WTC11 (cell line): ENCODE measurements at regions not wholly inside any gene's neighbourhood (a gene's known extent, or its start where the extent isn't known, plus 50 kb on each side); places are given as distances from the start of the nearest gene placed in this dataset.

Experiments
- ATAC-seq: fragments of 200-7000 bp; cut with Tn5 transposase; 2 replicates; pipeline ENCODE4 v1.10.0; 2021; ENCODE audit warnings: mild to moderate bottlenecking, moderate library complexity
- CTCF ChIA-PET: fragments of 300-600 bp; sonication (Branson Sonifier 250); formaldehyde crosslinking; loops from one replicate; lab custom pipeline; 2021; ENCODE audit warnings: antibody characterized with exemption; lab: Charles Lee
- POLR2A ChIA-PET: fragments of 350-600 bp; sonication (Branson Sonifier 250); formaldehyde crosslinking; loops from one replicate; lab custom pipeline; 2021; ENCODE audit warnings: antibody characterized with exemption; lab: Charles Lee
- DNase-seq: peaks from one replicate; pipeline ENCODE4 v3.0.0; 2021; ENCODE audit warnings: low spot score
- H3K27ac Mint-ChIP-seq: 2 replicates; pipeline ENCODE4 v1.8.0; 2021; ENCODE audit warnings: mixed read lengths
- H3K27me3 Mint-ChIP-seq: 2 replicates; pipeline ENCODE4 v1.8.0; 2021; ENCODE audit warnings: low read depth, mild to moderate bottlenecking, moderate library complexity, mixed read lengths
- H3K36me3 Mint-ChIP-seq: 2 replicates; pipeline ENCODE4 v1.8.0; 2021; ENCODE audit warnings: mixed read lengths
- H3K4me1 Mint-ChIP-seq: 2 replicates; pipeline ENCODE4 v1.8.0; 2022; ENCODE audit warnings: mixed read lengths
- H3K4me3 Mint-ChIP-seq: 2 replicates; pipeline ENCODE4 v1.8.0; 2021; ENCODE audit warnings: mild to moderate bottlenecking, moderate library complexity, mixed read lengths
- H3K9me3 Mint-ChIP-seq: 2 replicates; pipeline ENCODE4 v1.8.0; 2021; ENCODE audit warnings: mixed read lengths
- ATF2 ChIP-seq: sonication (generic); formaldehyde crosslinking; IDR thresholded peaks from 2 replicates; pipeline ENCODE4 v1.8.1; 2022; ENCODE audit warnings: low read depth, missing genetic modification reagents, borderline replicate concordance
- CDX4 ChIP-seq: fragments of 250-450 bp; sonication (Bioruptor Pico); IDR thresholded peaks from 2 replicates; pipeline ENCODE4 v1.9.0; 2021; ENCODE audit warnings: moderate library complexity, mild to moderate bottlenecking, inconsistent platforms, borderline replicate concordance
- E2F4 ChIP-seq: sonication (generic); formaldehyde crosslinking; IDR thresholded peaks from 2 replicates; pipeline ENCODE4 v1.8.1; 2022; ENCODE audit warnings: low read depth, mild to moderate bottlenecking, moderate library complexity, missing genetic modification reagents, borderline replicate concordance
- E2F5 ChIP-seq: sonication (generic); formaldehyde crosslinking; IDR thresholded peaks from 2 replicates; pipeline ENCODE4 v1.8.1; 2022; ENCODE audit warnings: mild to moderate bottlenecking, moderate library complexity, missing genetic modification reagents
- ELF4 ChIP-seq: sonication (generic); formaldehyde crosslinking; IDR thresholded peaks from 2 replicates; pipeline ENCODE4 v1.8.1; 2022; ENCODE audit warnings: low read depth, mild to moderate bottlenecking, moderate library complexity, missing genetic modification reagents
- FOXK1 ChIP-seq: sonication (generic); formaldehyde crosslinking; IDR thresholded peaks from 2 replicates; pipeline ENCODE4 v1.8.0; 2022; ENCODE audit warnings: mild to moderate bottlenecking, moderate library complexity, missing genetic modification reagents
- GRHL2 ChIP-seq: fragments of 250-450 bp; sonication (Bioruptor Pico); IDR thresholded peaks from 2 replicates; pipeline ENCODE4 v1.8.0; 2022; ENCODE audit warnings: mild to moderate bottlenecking, moderate library complexity; ENCODE audit not compliant: insufficient replicate concordance, severe bottlenecking
- HMGXB4 ChIP-seq: sonication (generic); formaldehyde crosslinking; IDR thresholded peaks from 2 replicates; pipeline ENCODE4 v1.8.1; 2023; ENCODE audit warnings: mild to moderate bottlenecking, moderate library complexity, missing genetic modification reagents
- IRF2 ChIP-seq: sonication (generic); formaldehyde crosslinking; IDR thresholded peaks from 2 replicates; pipeline ENCODE4 v1.8.0; 2022; ENCODE audit warnings: low read depth, missing genetic modification reagents, borderline replicate concordance
- JUN ChIP-seq: sonication (generic); formaldehyde crosslinking; IDR thresholded peaks from 2 replicates; pipeline ENCODE4 v1.8.0; 2023; ENCODE audit warnings: mild to moderate bottlenecking, missing genetic modification reagents
- KAT7 ChIP-seq: sonication (generic); formaldehyde crosslinking; IDR thresholded peaks from 2 replicates; pipeline ENCODE4 v1.8.1; 2023; ENCODE audit warnings: missing genetic modification reagents, mild to moderate bottlenecking, borderline replicate concordance
- MXD4 ChIP-seq: fragments of 250-450 bp; sonication (Bioruptor Pico); IDR thresholded peaks from 2 replicates; pipeline ENCODE4 v1.8.0; 2021; ENCODE audit warnings: mild to moderate bottlenecking, moderate library complexity, borderline replicate concordance
- USF2 ChIP-seq: sonication (generic); formaldehyde crosslinking; IDR thresholded peaks from 2 replicates; pipeline ENCODE4 v1.8.1; 2023; ENCODE audit warnings: mild to moderate bottlenecking, missing genetic modification reagents, moderate library complexity
- ZBTB21 ChIP-seq: sonication (generic); formaldehyde crosslinking; IDR thresholded peaks from 2 replicates; pipeline ENCODE4 v1.8.1; 2023; ENCODE audit warnings: mild to moderate bottlenecking, missing genetic modification reagents, borderline replicate concordance
- ZNF138 ChIP-seq: sonication (generic); formaldehyde crosslinking; conservative IDR thresholded peaks from 2 replicates; pipeline ENCODE4 v1.8.1; 2022; ENCODE audit warnings: mild to moderate bottlenecking, moderate library complexity, missing genetic modification reagents
- ZNF232 ChIP-seq: sonication (generic); formaldehyde crosslinking; IDR thresholded peaks from 2 replicates; pipeline ENCODE4 v1.8.0; 2022; ENCODE audit warnings: mild to moderate bottlenecking, missing genetic modification reagents
- ZNF423 ChIP-seq: fragments of 250-450 bp; sonication (Bioruptor Pico); IDR thresholded peaks from 2 replicates; pipeline ENCODE4 v2.1.2; 2022; ENCODE audit warnings: mild to moderate bottlenecking, moderate library complexity
- ZNF532 ChIP-seq: fragments of 250-450 bp; sonication (Bioruptor Pico); IDR thresholded peaks from 2 replicates; pipeline ENCODE4 v1.9.0; 2021; ENCODE audit warnings: mild to moderate bottlenecking, borderline replicate concordance

GRCh38 chr7:114812570-114812969, 109.3 kb upstream of the MDFIC start:
- CTCF ChIA-PET, result no interaction called here
- Mint-ChIP-seq H3K27me3 (no peaks in the 10 kb centered on the region), H3K4me1 (no peaks in the 10 kb centered on the region)
- DNase-seq, result no peak
- TF ChIP-seq ZNF138 (CRISPR knock-in tag) (no peak), ZNF232 (CRISPR knock-in tag) (no peak), E2F4 (CRISPR knock-in tag) (no peak), ZNF423 (CRISPR knock-in tag) (no peak), CDX4 (CRISPR knock-in tag) (no peak), KAT7 (CRISPR knock-in tag) (no peak), IRF2 (CRISPR knock-in tag) (no peak), USF2 (CRISPR knock-in tag) (no peak), FOXK1 (CRISPR knock-in tag) (no peak), JUN (CRISPR knock-in tag) (no peak), E2F5 (CRISPR knock-in tag) (no peak), MXD4 (CRISPR knock-in tag) (no peak), GRHL2 (CRISPR knock-in tag) (no peak), HMGXB4 (CRISPR knock-in tag) (no peak), ZBTB21 (CRISPR knock-in tag) (no peak), ATF2 (no peak), ELF4 (CRISPR knock-in tag) (no peak), ZNF532 (CRISPR knock-in tag) (no peak)
- TF ChIP-seq, all 79 proteins: peak for 0
- no peak overlapping the region for H3K27ac Mint-ChIP-seq
- H3K4me3 Mint-ChIP-seq, result no peak overlapping the region
- no peak for ATAC-seq
- peaks cover 8% of the 10 kb centered on the region for H3K9me3 Mint-ChIP-seq
- H3K36me3 Mint-ChIP-seq, result no peaks in the 10 kb centered on the region
- POLR2A ChIA-PET, result no interaction called here
